ENCODE measurements at regions not wholly inside any gene's neighbourhood (a gene's known extent, or its start where the extent isn't known, plus 50 kb on each side); places are given as distances from the start of the nearest gene placed in this dataset.

- DNase-seq, result no peak
Observed at GRCh38 chr13:97809576-97809975, 143.9 kb upstream of the IPO5 start.

- DNase-seq, result no peak
Observed at GRCh38 chr13:97810152-97810551, 143.3 kb upstream of the IPO5 start.

- DNase-seq, result no peak
Observed at GRCh38 chr13:97822377-97822776, 131.1 kb upstream of the IPO5 start.

- no peak for DNase-seq
Observed at GRCh38 chr13:97826421-97827012, 127.0 kb upstream of the IPO5 start.

GRCh38 chr13:97834250-97834649 lies 119.2 kb upstream of the IPO5 start:
- no peak for DNase-seq

- no peak for DNase-seq
Observed at GRCh38 chr13:97843189-97843588, 110.3 kb upstream of the IPO5 start.

GRCh38 chr13:97844151-97844550 lies 109.3 kb upstream of the IPO5 start:
- DNase-seq, result no peak

- no peak for DNase-seq
Observed at GRCh38 chr13:97848886-97849285, 104.6 kb upstream of the IPO5 start.

GRCh38 chr13:97849305-97849704 lies 104.2 kb upstream of the IPO5 start:
- DNase-seq, result no peak

GRCh38 chr13:97851269-97851668 lies 102.2 kb upstream of the IPO5 start:
- no peak for DNase-seq

- DNase-seq, result no peak
Observed at GRCh38 chr13:97852181-97852874, 101.1 kb upstream of the IPO5 start.

GRCh38 chr13:97853550-97853949 lies 99.9 kb upstream of the IPO5 start:
- DNase-seq, result no peak

- DNase-seq, result peak; percentile 22
Observed at GRCh38 chr13:97855570-97856303, 97.7 kb upstream of the IPO5 start.

- no peak for DNase-seq
Observed at GRCh38 chr13:97856304-97856675, 97.2 kb upstream of the IPO5 start.

- DNase-seq, result no peak
Observed at GRCh38 chr13:97858161-97858560, 95.3 kb upstream of the IPO5 start.

GRCh38 chr13:97866346-97866745 lies 87.1 kb upstream of the IPO5 start:
- DNase-seq, result no peak

GRCh38 chr13:97866751-97867150 lies 86.7 kb upstream of the IPO5 start:
- no peak for DNase-seq

GRCh38 chr13:97873398-97873797 lies 80.1 kb upstream of the IPO5 start:
- DNase-seq, result no peak

GRCh38 chr13:97875218-97875617 lies 78.3 kb upstream of the IPO5 start:
- DNase-seq, result no peak

GRCh38 chr13:97875911-97876310 lies 77.6 kb upstream of the IPO5 start:
- DNase-seq, result no peak

- DNase-seq, result no peak
Observed at GRCh38 chr13:97878431-97879375, 74.8 kb upstream of the IPO5 start.

- DNase-seq, result no peak
Observed at GRCh38 chr13:97879646-97880310, 73.7 kb upstream of the IPO5 start.

- DNase-seq, result no peak
Observed at GRCh38 chr13:97880311-97880675, 73.2 kb upstream of the IPO5 start.
